MM.1S (cell line): ENCODE measurements at regions not wholly inside any gene's neighbourhood (a gene's known extent, or its start where the extent isn't known, plus 50 kb on each side); places are given as distances from the start of the nearest gene placed in this dataset.

Experiments used
- EZH2 ChIP-seq: fragments of 300-600 bp; sonication (generic); optimal IDR thresholded peaks from 2 replicates; pipeline ENCODE3; 2017; ENCODE audit warnings: low read depth, mild to moderate bottlenecking, antibody characterized with exemption, low read length, mixed read lengths
- EZH2phosphoT487 ChIP-seq: fragments of 300-600 bp; sonication (generic); IDR thresholded peaks from 2 replicates; pipeline ENCODE4 v1.6.1; 2018; ENCODE audit warnings: antibody characterized with exemption, low read length
- TF ChIP-seq, protein P1 (sequence below): fragments of 300-600 bp; sonication (generic); IDR thresholded peaks from 2 replicates; pipeline ENCODE4 v1.5.1; 2016; ENCODE audit warnings: antibody characterized with exemption, low read length, mixed read lengths

DNA sequence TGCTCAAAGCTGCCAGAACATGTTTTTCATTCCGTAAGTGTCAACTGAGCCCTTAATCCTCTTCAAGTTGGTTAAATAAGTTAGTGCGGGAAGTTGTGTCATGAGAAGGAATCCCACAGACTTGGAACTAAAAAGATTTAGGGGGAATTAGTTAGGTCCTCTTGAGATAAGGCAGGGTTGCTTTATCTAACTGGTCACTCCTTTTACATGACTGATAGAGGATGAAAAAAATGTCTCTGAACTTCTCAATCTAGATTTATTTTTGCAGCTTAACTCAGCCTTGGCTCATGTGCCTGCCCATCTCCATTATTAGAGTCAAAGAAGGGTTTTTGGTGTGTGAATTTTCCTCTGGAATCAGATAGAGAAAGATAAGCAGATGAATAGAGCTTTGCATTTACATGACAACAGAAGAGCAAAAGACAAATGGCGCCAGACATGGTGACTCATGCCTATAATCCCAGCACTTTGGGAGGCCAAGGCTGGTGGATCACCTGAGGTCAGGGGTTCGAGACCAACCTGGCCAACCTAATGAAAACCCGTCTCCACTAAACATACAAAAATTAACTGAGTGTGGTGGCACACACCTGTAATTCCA, 882.9 kb downstream of the RPA4 start:
- TF ChIP-seq, protein P1, sequence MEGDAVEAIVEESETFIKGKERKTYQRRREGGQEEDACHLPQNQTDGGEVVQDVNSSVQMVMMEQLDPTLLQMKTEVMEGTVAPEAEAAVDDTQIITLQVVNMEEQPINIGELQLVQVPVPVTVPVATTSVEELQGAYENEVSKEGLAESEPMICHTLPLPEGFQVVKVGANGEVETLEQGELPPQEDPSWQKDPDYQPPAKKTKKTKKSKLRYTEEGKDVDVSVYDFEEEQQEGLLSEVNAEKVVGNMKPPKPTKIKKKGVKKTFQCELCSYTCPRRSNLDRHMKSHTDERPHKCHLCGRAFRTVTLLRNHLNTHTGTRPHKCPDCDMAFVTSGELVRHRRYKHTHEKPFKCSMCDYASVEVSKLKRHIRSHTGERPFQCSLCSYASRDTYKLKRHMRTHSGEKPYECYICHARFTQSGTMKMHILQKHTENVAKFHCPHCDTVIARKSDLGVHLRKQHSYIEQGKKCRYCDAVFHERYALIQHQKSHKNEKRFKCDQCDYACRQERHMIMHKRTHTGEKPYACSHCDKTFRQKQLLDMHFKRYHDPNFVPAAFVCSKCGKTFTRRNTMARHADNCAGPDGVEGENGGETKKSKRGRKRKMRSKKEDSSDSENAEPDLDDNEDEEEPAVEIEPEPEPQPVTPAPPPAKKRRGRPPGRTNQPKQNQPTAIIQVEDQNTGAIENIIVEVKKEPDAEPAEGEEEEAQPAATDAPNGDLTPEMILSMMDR, result no peak
- no peak for TF ChIP-seq EZH2
- TF ChIP-seq EZH2phosphoT487, result no peak
